GM21825 (cell line): ENCODE measurements at regions not wholly inside any gene's neighbourhood (a gene's known extent, or its start where the extent isn't known, plus 50 kb on each side); places are given as distances from the start of the nearest gene placed in this dataset.
"Not testable (repeated sequence)": the region's sequence is repeated elsewhere in the genome, so short reads cannot be mapped to it uniquely, and the experiment has no call there.

Experiments used
- ATAC-seq: cut with Tn5 transposase; IDR thresholded peaks from one replicate; pipeline ENCODE4 v1.9.1; 2021; ENCODE audit warnings: mild to moderate bottlenecking, moderate library complexity; ENCODE audit not compliant: unreplicated experiment

- ATAC-seq, result no peak
Observed at GRCh38 chr13:89113744-89114143, 1442.6 kb downstream of the SLITRK5 start.

- ATAC-seq, result no peak
Observed at GRCh38 chr13:89115307-89115706, 1444.1 kb downstream of the SLITRK5 start.

- ATAC-seq, result no peak
Observed at GRCh38 chr13:89136678-89137077, 1465.5 kb downstream of the SLITRK5 start.

- ATAC-seq, result no peak
Observed at GRCh38 chr13:89150362-89150761, 1479.2 kb downstream of the SLITRK5 start.

DNA sequence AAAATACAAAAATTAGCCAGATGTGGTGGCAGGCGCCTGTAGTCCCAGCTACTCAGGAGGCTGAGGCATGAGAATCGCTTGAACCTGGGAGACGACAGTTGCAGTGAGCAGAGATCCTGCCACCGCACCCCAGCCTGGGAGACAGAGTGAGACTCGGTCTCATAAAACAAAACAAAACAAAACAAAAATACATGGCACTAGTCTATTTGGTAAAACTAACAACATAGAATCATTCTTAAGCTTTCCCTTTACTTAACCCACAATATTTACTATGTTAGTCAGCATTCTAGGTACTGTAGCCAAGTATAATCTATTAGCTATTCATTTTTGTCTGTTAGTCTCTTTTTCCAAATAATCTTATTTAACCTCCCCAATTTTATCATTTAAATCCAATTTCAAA, 1482.8 kb downstream of the SLITRK5 start:
- no peak for ATAC-seq

- no peak for ATAC-seq
Observed at GRCh38 chr13:89163096-89163495, 1491.9 kb downstream of the SLITRK5 start.

DNA sequence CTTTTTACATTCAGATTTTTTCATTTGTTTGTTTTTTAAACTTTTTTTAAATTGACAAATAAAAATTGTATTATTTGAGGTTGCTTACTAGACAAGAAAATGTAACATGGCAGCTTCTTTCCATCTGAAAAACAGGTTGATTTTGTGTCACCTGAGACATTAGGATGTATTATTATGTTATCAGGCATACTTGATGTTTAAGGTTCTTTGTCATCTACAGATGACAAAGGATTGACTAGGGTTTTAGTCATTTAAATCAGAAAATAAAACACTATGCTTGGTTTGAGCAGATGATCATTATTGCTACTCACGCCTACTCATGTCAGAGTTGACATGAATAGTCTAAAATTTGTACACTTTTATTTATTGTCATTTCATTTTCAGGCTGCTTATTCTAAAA, 1494.5 kb downstream of the SLITRK5 start:
- ATAC-seq, result no peak

GRCh38 chr13:89169951-89170350, 1498.8 kb downstream of the SLITRK5 start:
- ATAC-seq, result no peak

- no peak for ATAC-seq
Observed at GRCh38 chr13:89181041-89181440, 1509.9 kb downstream of the SLITRK5 start.

DNA sequence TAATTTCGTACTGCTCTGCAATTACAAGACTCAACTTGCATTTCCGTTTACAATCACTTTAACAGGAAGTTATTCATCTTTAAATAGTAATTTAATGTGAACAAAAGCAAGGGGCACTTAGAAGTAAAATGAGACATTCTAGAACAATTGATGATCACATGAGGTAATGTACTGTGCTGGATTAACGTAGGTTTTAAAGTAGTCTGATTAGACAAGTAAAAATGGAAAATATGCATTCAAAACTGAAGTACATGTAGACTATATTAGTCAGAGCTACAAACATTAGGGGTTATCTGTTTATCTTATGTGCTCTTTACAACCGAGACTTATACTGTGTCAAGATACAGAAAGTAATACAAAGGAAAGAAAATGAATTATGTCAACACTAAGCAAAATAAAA, 1528.0 kb downstream of the SLITRK5 start:
- ATAC-seq, result no peak

DNA sequence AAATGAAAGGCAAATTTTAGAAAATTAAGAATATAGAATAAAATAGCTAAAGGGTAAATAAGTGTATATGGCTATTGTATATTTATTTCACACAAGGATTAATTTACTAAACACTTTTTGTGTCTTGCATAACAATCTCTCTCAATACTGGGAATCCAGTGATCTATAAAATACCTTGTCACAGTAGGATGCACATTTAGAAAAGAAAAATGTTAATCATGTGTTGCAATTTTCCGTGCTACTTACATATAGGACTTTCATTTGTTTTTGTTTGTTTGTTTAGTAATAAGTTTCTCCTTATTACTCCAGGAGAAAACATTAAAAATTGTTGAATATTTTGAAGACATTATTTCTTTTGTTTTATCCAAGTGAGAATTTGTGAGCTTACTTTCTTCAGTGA, 1533.3 kb downstream of the SLITRK5 start:
- ATAC-seq, result no peak

DNA sequence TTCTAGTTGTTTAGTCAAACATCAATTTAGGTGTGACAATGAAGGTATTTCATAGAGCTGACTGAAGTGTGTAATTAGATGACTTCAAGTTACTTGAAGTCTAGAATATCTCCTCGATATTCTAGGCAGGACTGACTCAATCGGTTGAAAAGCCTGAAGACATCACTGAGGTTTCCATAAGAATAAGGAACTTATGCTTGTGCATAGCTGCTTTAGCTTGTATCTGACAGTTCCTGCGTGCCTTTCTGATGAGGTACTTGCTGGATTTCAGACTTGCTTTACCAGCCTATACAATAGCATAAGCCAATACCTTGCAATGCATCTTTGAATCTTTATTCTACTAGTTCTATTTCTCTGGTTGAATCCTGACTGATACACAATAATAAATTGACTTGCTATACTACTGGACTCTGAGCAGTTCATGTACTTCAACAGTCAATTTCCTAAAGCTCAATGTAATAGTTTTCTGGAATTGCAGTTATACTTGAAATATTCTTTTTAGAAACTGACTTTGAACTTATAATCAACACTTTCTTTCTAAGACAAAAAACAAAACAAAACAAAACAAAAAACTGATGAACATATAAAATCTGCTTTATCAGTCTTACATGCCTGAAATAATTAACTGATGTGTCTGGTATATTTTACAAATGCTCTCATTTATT, 1534.8 kb downstream of the SLITRK5 start:
- ATAC-seq, result no peak

DNA sequence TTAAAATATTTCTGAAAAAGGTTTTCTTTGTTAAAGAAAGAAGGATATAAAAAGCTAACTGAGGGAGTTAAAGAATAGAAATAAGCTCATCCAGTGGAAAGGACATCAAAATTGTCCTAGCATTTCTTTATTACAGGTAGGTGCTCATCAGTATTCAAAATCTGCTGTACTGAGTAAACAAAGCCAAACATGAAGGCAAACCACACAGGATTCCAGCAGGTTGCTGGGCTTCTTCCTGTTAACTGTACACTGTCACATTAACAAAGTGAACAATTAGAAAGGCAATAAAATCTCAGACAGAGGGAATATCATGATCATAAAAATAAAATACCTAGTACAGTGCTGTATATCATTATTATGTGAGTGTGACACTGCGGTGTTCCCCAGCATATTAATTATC, 1541.0 kb downstream of the SLITRK5 start:
- ATAC-seq, result no peak

DNA sequence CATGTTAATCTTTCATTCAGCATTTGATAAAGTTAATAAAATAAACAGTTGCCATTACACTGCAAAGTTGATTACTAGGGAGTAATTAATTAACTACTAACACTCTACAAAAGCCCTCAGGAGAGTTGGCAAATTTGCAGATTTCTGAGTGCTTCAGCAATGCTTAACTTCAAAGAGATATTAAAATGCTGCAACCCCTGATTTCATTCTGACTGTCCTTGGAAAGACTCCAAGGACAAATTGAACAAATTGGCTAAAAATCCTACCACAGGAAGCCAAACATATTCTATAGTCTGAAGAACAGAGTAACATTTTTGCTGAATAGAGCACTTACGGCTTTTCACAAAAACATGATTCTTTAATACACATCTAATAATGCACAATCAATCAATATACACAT, 1543.0 kb downstream of the SLITRK5 start:
- ATAC-seq, result no peak

DNA sequence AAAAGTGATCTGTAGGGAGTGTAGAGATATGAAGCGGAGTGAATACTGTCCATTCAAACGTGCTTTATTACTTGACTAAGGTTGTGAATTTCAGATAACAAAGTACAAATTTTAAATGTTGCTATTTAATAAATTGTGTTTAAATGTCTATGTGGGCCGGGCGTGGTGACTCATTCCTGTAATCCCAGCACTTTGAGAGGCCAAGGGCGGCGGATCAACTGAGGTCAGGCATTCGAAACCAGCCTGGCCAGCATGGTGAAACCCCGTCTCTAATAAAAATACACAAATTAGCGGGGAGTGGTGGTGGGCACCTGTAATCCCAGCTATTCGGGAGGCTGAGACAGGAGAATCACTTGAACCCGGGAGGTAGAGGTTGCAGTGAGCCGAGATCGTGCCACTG, 1544.1 kb downstream of the SLITRK5 start:
- not testable (repeated sequence) for ATAC-seq

DNA sequence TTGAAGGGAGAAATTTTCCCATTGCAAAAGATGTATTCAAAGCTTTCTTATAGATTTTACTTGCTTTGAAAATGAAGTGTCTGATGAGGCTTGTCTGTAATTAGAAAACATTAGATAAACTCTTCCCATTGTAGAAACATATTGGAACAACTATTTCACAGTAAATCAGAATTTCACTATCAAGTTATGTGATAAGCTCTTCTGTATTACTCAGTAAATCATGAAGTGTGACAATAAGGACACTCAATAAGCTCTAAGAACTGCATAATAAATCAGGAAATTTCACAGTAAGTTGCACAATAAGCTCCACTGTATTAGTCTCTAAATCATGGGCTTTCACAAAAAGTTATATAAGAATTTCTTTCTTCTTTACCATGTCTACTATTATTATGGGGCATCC, 1546.6 kb downstream of the SLITRK5 start:
- ATAC-seq, result no peak

GRCh38 chr13:89221557-89222158, 1550.5 kb downstream of the SLITRK5 start:
- ATAC-seq, result no peak

DNA sequence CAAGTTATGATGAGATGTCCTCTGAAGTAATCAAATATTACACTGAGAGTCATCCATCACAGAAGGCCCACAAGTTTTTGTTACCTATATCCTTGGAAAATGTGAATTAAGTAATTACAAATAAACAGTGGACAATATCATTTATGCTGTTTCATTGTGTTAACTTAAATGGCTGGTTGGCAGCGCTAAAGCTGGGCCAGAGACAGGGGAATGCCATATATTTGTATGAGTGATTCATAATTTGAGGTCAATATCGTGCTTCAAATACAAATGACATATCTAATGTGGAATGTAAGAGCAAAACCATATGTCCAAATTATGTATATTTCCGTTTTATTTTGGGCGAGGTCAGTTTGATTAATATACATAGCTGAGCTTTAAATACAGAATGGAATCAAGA, 1556.2 kb downstream of the SLITRK5 start:
- no peak for ATAC-seq

GRCh38 chr13:89238496-89238895, 1567.3 kb downstream of the SLITRK5 start:
- ATAC-seq, result no peak

DNA sequence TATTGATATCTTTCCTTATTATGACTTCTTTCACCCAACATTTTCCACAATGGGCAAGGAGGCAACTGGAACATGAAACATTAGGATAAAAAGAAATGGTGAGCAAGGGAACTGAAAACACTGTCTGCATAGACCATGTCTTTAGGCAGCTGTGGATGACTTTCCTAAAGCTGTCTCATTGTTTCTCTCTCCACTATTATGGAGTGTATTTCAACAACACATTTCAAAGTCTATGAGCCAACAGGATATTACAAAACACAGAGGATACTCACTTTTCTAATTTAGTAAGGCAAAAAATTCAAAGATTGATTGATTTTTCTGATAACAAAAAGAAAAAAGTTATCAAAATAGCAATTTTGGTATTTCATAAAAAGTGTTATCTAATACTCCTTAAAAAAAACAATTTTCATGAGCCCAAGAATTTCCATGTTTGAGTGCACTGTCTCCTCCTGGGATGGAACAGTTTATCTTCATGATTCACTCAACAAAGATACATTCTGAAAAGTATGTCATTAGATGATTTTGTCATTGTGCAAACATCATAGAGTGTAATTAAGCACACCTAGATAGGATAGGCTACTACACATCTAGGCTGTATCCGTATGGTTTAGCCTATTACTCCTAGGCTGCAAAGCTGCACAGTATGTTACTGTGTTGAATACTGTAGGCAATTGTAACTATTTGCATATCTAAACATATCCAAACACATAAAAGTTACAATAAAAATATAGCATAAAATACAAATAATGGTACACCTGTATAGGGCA, 1568.4 kb downstream of the SLITRK5 start:
- no peak for ATAC-seq

DNA sequence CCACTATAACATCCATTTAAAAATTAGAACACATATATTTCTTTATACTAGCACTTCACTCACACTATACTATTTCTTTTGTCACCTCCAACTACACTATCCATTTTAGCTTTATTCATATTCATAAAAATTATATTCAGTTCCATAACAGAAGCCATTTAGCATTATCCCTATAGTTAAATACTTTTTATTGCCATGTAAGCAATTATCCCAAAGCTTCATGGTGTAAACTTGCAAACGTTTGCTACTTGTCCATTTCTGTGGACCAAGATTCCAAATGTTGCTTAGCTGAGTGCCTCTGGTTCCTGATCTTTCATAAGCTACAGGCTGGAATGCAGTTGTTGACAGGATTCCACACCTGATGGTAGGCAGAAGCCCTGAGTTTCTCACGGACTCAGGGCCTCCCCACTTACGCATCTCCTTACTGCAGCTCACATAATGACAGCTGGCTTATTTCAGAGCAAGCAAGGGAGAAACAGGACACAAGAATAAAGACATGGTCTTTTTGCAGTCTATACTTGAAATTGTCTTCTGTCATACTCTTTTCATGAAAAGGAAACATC, 1584.8 kb downstream of the SLITRK5 start:
- no peak for ATAC-seq

DNA sequence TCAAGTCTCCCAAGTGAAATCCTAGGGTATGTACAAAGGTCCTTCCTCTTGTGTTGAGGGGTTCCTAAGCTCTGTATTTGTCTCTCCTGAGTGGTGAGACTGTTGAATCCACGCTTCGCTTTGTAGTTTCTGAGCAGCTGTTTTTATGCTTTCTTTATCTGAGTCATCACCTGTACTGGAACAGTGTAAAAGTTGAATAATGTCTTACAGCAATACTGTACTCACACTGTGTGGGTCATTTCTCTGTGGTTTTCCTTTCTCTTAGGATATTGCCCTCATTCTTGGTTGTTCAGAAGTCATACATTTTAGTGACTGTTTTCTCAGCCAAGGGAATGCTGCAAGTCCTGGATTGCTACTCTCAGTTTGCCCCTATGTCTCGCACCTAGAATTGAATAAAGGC, 1596.6 kb downstream of the SLITRK5 start:
- ATAC-seq, result no peak
